ENCODE measurements at regions not wholly inside any gene's neighbourhood (a gene's known extent, or its start where the extent isn't known, plus 50 kb on each side); places are given as distances from the start of the nearest gene placed in this dataset.
A peak's percentile ranks its signal among the peaks of the same experiment; 100 is the strongest.

DNA sequence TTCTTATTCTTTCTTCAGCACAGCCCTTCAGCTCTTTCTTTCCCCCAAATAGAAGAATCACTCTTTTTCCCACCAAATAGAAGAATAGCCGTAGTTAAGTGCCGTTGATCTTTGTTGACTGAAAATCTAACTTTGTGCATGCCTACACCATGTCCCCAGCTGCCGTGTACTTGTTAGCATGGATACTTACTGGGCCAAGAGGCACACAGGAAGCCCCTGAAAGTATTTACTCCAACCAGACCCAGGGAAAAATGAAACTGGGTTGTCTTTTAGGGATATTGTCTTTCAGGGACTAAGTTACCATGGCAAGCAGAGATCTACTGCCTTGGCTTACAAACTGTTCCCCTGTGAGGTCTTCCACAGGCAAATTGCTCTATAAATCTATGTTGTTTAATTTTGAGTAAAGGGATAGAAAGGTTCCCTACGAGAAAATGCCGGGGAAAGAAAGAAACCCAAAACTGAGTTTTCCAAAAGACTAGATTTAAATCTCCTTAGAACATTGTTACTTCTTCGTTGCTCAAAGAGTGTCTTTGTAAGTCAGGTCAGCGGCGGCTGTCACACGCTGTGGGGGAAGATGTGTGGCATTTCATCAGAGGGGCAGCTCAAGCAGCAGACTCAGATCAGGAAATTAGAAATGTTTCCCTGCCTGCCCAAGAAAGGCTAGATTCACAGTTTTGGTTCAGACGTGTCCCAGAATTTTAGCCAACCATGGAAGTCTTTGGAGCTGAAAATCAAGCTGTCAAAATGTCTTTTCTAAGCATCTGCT, 152.7 kb upstream of the PRNP start:
- in situ Hi-C loops (cut with HindIII; ENCODE audit: low pct_ligation_motif_present, low pct_unique_long_range_greater_than_20kb, low sequenced_read_pairs): no loop called here

DNA sequence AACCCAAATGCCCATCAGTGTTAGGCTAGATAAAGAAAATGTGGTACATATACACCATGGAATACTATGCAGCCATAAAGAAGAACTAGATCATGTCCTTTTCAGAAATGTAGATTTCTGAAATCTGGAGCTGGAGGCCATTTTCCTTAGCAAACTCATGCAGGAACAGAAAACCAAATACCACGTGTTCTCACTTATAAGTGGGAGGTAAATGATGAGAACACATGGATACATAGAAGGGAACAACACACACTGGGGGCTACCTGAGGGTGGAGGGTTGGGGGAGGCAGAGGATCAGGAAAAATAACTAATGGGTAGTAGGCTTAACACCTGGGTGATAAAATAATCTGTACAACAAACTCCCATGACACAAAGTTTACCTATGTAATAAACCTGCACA, 153.5 kb upstream of the PRNP start:
- in situ Hi-C loops (cut with HindIII; ENCODE audit: low pct_ligation_motif_present, low pct_unique_long_range_greater_than_20kb, low sequenced_read_pairs): no loop called here
- no peak for DNase-seq

More for the DNA sequence above, 152.7 kb upstream of the PRNP start:
- no peak for DNase-seq

- in situ Hi-C loops (cut with HindIII; ENCODE audit: low pct_ligation_motif_present, low pct_unique_long_range_greater_than_20kb, low sequenced_read_pairs): no loop called here
- no peak for DNase-seq
Measured at GRCh38 chr20:4524792-4525191, 161.5 kb upstream of the PRNP start.

DNA sequence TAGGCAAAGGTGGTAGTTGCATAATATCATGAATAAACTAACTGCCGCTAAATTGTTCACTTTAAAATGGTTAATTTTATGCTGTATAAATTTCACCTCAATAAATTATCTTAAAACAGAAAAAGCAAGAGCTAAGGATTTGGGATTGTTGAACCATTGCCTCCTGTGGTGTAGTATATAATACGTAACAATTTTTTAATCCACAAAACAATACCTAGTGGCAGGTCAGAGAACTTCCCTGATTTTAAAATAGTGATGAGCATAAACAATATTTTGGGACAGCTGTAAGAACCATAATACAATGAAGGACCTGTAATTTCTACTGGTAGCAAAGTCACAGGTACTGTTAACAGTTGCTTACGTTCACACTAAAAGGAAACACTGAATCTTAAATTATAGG, 161.9 kb upstream of the PRNP start:
- no peak for DNase-seq
- in situ Hi-C loops (cut with HindIII; ENCODE audit: low pct_ligation_motif_present, low pct_unique_long_range_greater_than_20kb, low sequenced_read_pairs): no loop called here

GRCh38 chr20:4522310-4522709, 163.9 kb upstream of the PRNP start:
- DNase-seq: no peak
- in situ Hi-C loops (cut with HindIII; ENCODE audit: low pct_ligation_motif_present, low pct_unique_long_range_greater_than_20kb, low sequenced_read_pairs): no loop called here

GRCh38 chr20:4521170-4521968, 164.9 kb upstream of the PRNP start:
- in situ Hi-C loops (cut with HindIII; ENCODE audit: low pct_ligation_motif_present, low pct_unique_long_range_greater_than_20kb, low sequenced_read_pairs): no loop called here
- no peak for DNase-seq

DNA sequence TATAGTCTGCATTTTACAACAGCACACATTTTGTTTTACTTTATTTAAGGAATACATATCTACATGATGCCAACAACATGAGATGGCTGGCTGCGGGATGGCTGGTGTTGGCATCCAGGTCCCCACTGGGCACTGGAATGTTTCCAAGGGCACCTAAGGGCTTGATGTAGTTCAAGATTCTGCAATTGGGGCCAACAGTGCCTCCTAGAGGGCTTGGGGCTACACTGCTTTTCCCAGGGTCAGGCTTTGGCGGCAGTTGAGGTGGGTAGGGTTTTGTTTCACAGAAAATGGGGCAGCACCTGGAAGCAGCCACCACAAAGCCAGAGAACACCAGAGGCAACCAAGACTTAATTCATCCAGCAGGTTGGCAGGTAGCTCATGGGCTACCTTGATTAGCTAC, 166.7 kb upstream of the PRNP start:
- in situ Hi-C loops (cut with HindIII; ENCODE audit: low pct_ligation_motif_present, low pct_unique_long_range_greater_than_20kb, low sequenced_read_pairs): no loop called here
- DNase-seq: peak; percentile 39

GRCh38 chr20:4516876-4517275, 169.4 kb upstream of the PRNP start:
- no peak for DNase-seq
- in situ Hi-C loops (cut with HindIII; ENCODE audit: low pct_ligation_motif_present, low pct_unique_long_range_greater_than_20kb, low sequenced_read_pairs): no loop called here

DNA sequence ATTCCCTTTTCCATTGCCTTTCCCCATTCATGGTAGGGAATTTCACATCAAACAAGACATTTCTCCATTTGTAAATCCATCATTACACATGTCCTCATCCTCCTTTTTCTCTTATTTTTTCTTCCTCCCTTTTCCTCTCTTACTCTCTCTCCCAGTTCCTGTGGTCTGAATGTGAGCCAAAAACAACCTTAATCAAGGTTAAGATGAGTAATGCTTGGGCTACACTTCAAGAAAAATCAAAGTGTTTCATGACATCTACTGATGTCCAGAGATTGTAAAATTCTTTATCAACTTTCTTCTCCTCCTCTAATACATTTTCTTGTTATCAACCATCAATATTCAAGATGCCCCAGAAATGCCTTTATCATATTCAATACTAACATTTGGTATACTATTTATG, 172.5 kb upstream of the PRNP start:
- DNase-seq: peak; percentile 68
- in situ Hi-C loops (cut with HindIII; ENCODE audit: low pct_ligation_motif_present, low pct_unique_long_range_greater_than_20kb, low sequenced_read_pairs): no loop called here

- in situ Hi-C loops (cut with HindIII; ENCODE audit: low pct_ligation_motif_present, low pct_unique_long_range_greater_than_20kb, low sequenced_read_pairs): no loop called here
- DNase-seq: peak; percentile 87
Measured at GRCh38 chr20:4512891-4513550, 173.2 kb upstream of the PRNP start.

DNA sequence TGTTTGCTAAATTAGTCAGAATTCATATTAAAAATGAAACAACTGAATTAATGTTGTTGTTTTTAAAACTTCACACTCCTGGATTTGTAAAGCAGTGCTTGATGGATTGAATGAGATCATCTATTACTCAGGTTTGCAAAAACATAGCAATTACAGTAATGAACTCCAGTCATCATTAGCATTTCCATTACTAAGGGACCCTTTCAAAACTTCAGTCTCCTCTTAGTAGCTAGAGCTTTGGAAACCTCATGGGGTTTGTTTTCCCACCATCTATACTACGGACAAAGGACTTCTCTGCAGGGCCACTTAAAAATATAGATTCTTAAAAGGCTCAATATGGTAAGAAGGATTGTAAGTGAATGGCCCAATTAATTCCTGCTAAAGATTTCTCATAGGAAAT, 174.5 kb upstream of the PRNP start:
- in situ Hi-C loops (cut with HindIII; ENCODE audit: low pct_ligation_motif_present, low pct_unique_long_range_greater_than_20kb, low sequenced_read_pairs): no loop called here
- DNase-seq: no peak

DNA sequence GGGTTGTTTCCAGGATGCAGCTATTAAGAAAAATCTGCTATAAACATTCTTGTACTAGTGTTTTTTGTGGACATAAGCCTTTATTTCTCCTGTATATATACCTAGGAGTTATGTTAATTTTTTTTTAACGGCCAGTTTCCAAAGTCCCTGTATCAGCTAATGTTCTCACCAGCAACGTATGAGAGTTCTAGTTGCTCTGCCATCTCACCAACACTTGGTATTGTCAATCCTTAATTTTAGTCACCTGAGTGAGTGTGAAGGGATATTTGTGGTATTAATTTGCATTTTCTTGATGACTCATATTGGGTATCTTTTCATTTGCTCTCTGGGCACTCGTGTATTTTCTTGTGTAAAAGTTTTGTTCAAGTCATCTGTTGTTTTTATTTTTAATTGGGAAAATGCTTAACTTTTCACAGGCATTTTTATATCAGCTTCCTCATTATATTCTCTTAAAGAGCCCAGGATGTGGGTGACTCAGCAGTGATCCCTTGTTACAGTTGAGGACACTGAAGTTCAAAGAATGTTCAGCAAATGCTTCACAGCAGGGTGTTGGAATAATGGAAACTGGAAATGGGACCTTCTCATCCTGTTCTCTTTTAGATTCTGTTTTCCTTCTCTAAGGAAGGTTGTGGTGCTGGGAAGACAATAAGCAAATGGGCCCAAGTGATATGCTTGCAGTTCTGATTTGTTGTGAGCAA, 176.3 kb upstream of the PRNP start:
- peak; percentile 7 for DNase-seq
- in situ Hi-C loops (cut with HindIII; ENCODE audit: low pct_ligation_motif_present, low pct_unique_long_range_greater_than_20kb, low sequenced_read_pairs): no loop called here

DNA sequence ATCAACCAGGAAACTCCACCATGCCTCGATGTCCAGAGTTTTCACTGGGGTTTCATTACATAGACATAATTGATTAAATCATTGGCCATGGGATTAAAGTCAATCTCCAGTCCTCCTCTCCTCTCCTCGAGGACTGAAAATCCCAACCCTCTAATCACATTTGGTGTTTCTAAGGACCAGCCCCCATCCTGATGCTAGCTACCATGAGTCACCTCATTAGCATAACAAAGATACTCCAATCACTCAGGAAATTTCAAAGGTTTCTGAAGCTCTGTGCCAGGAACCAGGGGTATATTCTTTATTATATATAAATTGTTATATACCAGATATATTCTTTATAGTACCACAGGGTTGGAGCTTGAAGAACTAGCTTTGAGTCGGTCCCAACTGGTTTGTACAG, 177.5 kb upstream of the PRNP start:
- in situ Hi-C loops (cut with HindIII; ENCODE audit: low pct_ligation_motif_present, low pct_unique_long_range_greater_than_20kb, low sequenced_read_pairs): no loop called here
- DNase-seq: no peak

- in situ Hi-C loops (cut with HindIII; ENCODE audit: low pct_ligation_motif_present, low pct_unique_long_range_greater_than_20kb, low sequenced_read_pairs): no loop called here
- DNase-seq: no peak
Measured at GRCh38 chr20:4507288-4507719, 179.0 kb upstream of the PRNP start.

DNA sequence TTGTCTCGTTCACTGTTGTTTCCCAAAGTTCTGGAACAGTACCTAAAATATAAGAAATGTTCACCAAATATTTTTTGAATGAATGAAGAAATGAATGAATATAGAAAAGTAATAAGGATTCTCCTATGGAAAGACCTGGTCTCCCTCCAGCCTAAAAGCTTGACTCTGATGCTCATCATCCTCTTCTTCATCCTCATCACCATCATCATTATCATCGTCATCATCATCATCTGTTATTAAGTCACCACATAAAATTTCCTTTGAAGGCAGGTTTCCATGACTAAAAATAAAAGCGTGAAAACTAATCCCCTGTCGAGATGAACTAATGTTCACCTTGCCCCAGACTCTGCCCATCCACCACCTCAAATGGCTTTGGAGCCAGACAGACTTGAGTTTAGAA, 181.4 kb upstream of the PRNP start:
- in situ Hi-C loops (cut with HindIII; ENCODE audit: low pct_ligation_motif_present, low pct_unique_long_range_greater_than_20kb, low sequenced_read_pairs): no loop called here
- DNase-seq: no peak

GRCh38 chr20:4502756-4503155, 183.5 kb upstream of the PRNP start:
- in situ Hi-C loops (cut with HindIII; ENCODE audit: low pct_ligation_motif_present, low pct_unique_long_range_greater_than_20kb, low sequenced_read_pairs): no loop called here
- no peak for DNase-seq

GRCh38 chr20:4493386-4493785, 192.9 kb upstream of the PRNP start:
- DNase-seq: no peak
- in situ Hi-C loops (cut with HindIII; ENCODE audit: low pct_ligation_motif_present, low pct_unique_long_range_greater_than_20kb, low sequenced_read_pairs): no loop called here

GRCh38 chr20:4491643-4492042, 194.6 kb upstream of the PRNP start:
- in situ Hi-C loops (cut with HindIII; ENCODE audit: low pct_ligation_motif_present, low pct_unique_long_range_greater_than_20kb, low sequenced_read_pairs): no loop called here
- no peak for DNase-seq
